A549 (cell line): ENCODE measurements at regions not wholly inside any gene's neighbourhood (a gene's known extent, or its start where the extent isn't known, plus 50 kb on each side); places are given as distances from the start of the nearest gene placed in this dataset.

Experiments
- ATAC-seq, 2 experiments: fragments of 200-7000 bp in 1 of 2; fragments of >200 bp in 1 of 2; cut with Nextera tagmentation in 1 of 2; cut with Tn5 transposase in 1 of 2; 3 replicates each; pipeline versions ENCODE4 v1.8.0 to v1.9.1; 2018 to 2020; ENCODE audit warnings: mild to moderate bottlenecking in 1 of 2, moderate library complexity in 1 of 2
- CTCF ChIA-PET: fragments of 300-600 bp; sonication (Branson Sonifier 250); formaldehyde crosslinking; extraction: SDS; loops from one replicate; lab custom pipeline; 2021; ENCODE audit warnings: antibody characterized with exemption, inconsistent platforms; lab: Yijun Ruan, JAX
- POLR2A ChIA-PET: fragments of 350-600 bp; formaldehyde crosslinking; extraction: SDS; loops from one replicate; lab custom pipeline; 2021; ENCODE audit warnings: antibody characterized with exemption, inconsistent platforms; lab: Yijun Ruan, JAX
- DNase-seq, 2 experiments: peaks; one replicate each; pipeline versions ENCODE4 v3.0.0 to v3.0.0-alpha.2; 2011 to 2016; ENCODE audit warnings: low read depth in 1 of 2, low spot score in 1 of 2
- FAIRE-seq: peaks from 2 replicates; lab custom pipeline; 2011; peaks lifted over from hg19 to GRCh38; lab: Jason Lieb, UNC
- H3K27ac ChIP-seq, 2 experiments: fragments of >200 bp; sonication (Bioruptor Twin); formaldehyde crosslinking; 3 replicates each; pipeline ENCODE4 v1.5.1; 2016 to 2017
- H3K4me1 ChIP-seq: fragments of >200 bp; sonication (Bioruptor Twin); formaldehyde crosslinking; 3 replicates; pipeline ENCODE4 v1.6.1; 2016
- H3K4me2 ChIP-seq: fragments of >200 bp; sonication (Bioruptor Twin); formaldehyde crosslinking; 3 replicates; pipeline ENCODE4 v1.6.1; 2016
- H3K4me3 ChIP-seq: fragments of >200 bp; sonication (Bioruptor Twin); formaldehyde crosslinking; 3 replicates; pipeline ENCODE4 v1.5.1; 2016
- H3K9me3 ChIP-seq: fragments of >200 bp; sonication (Bioruptor Twin); formaldehyde crosslinking; 3 replicates; pipeline ENCODE4 v1.6.1; 2016
- CEBPB ChIP-seq, 2 experiments: fragments of >200 bp in 1 of 2; sonication (Bioruptor Twin) in 1 of 2; formaldehyde crosslinking in 1 of 2; IDR thresholded peaks; 2 replicates each; pipeline ENCODE4 v1.6.1; 2012 to 2016
- CHD2 ChIP-seq: fragments of 150-350 bp; IDR thresholded peaks from 2 replicates; pipeline ENCODE4 v1.6.1; 2014; ENCODE audit warnings: low read length; ENCODE audit not compliant: partially characterized antibody
- CHD4 ChIP-seq: fragments of 200-600 bp; sonication (generic); IDR thresholded peaks from 2 replicates; pipeline ENCODE4 v1.6.1; 2016; ENCODE audit warnings: antibody characterized with exemption, mild to moderate bottlenecking, borderline replicate concordance
- EP300 ChIP-seq, 2 experiments: fragments of >200 bp; sonication (Bioruptor Twin); formaldehyde crosslinking; IDR thresholded peaks; 2 replicates in 1 of 2; 3 replicates in 1 of 2; pipeline ENCODE4 v1.6.1; 2016 to 2017
- ESRRA ChIP-seq: fragments of 150-350 bp; IDR thresholded peaks from 2 replicates; pipeline ENCODE4 v1.6.1; 2014; ENCODE audit warnings: mild to moderate bottlenecking, low read length, borderline replicate concordance
- FOSB ChIP-seq: fragments of 250-450 bp; sonication (Bioruptor Pico); IDR thresholded peaks from 2 replicates; pipeline ENCODE4 v1.5.0; 2020; ENCODE audit warnings: mild to moderate bottlenecking, moderate library complexity
- GATA3 ChIP-seq: IDR thresholded peaks from 2 replicates; pipeline ENCODE4 v1.6.1; 2012; ENCODE audit warnings: borderline replicate concordance
- HDAC2 ChIP-seq: fragments of 200-600 bp; sonication (generic); IDR thresholded peaks from 2 replicates; pipeline ENCODE4 v1.6.1; 2016
- HOXA7 ChIP-seq: fragments of 250-450 bp; sonication (Bioruptor Pico); IDR thresholded peaks from 2 replicates; pipeline ENCODE4 v1.5.0; 2020; ENCODE audit warnings: mild to moderate bottlenecking, moderate library complexity
- MYC ChIP-seq: IDR thresholded peaks from 2 replicates; pipeline ENCODE4 v1.6.1; 2012; ENCODE audit warnings: mild to moderate bottlenecking, inconsistent platforms, low read length, improper control_type of control experiment, borderline replicate concordance
- NPAS2 ChIP-seq: fragments of 250-450 bp; sonication (Bioruptor Pico); IDR thresholded peaks from 2 replicates; pipeline ENCODE4 v1.8.0; 2022; ENCODE audit warnings: mild to moderate bottlenecking, moderate library complexity, borderline replicate concordance
- RCOR1 ChIP-seq: fragments of 150-350 bp; IDR thresholded peaks from 2 replicates; pipeline ENCODE4 v1.6.1; 2014; ENCODE audit warnings: antibody characterized with exemption, low read length, low read depth
- SREBF2 ChIP-seq: fragments of 450-650 bp; IDR thresholded peaks from 2 replicates; pipeline ENCODE4 v1.6.1; 2014; ENCODE audit warnings: mild to moderate bottlenecking, moderate library complexity
- ZC3H11A ChIP-seq: fragments of 450-650 bp; IDR thresholded peaks from 2 replicates; pipeline ENCODE4 v1.6.1; 2014; ENCODE audit warnings: antibody characterized with exemption, mild to moderate bottlenecking
- ZFP36 ChIP-seq: fragments of 450-650 bp; IDR thresholded peaks from 2 replicates; pipeline ENCODE4 v1.6.1; 2014; ENCODE audit warnings: borderline replicate concordance; ENCODE audit not compliant: partially characterized antibody
- WGBS: methylation state at CpG from one replicate; pipeline ENCODE4 v1.1.6; 2017; ENCODE audit errors: missing lambda C conversion rate; 5-methylcytosine and 5-hydroxymethylcytosine counted together
- TF ChIP-seq, protein P1 (sequence below): fragments of >200 bp; sonication (Bioruptor Twin); formaldehyde crosslinking; IDR thresholded peaks from 2 replicates; pipeline ENCODE4 v1.6.1; 2016
- TF ChIP-seq, protein P2 (sequence below): IDR thresholded peaks from 2 replicates; pipeline ENCODE4 v1.6.1; 2012
- TF ChIP-seq, protein P3 (sequence below): fragments of >200 bp; sonication (Bioruptor Twin); formaldehyde crosslinking; IDR thresholded peaks from 3 replicates; pipeline ENCODE4 v1.5.1; 2016
- TF ChIP-seq, protein P4 (sequence below): fragments of >200 bp; sonication (Bioruptor Twin); formaldehyde crosslinking; IDR thresholded peaks from 3 replicates; pipeline ENCODE4 v1.6.1; 2016
- TF ChIP-seq, protein P5 (sequence below): fragments of 250-450 bp; sonication (Bioruptor Pico); IDR thresholded peaks from 2 replicates; pipeline ENCODE4 v1.5.0; 2021; ENCODE audit warnings: mild to moderate bottlenecking, moderate library complexity, borderline replicate concordance

DNA sequence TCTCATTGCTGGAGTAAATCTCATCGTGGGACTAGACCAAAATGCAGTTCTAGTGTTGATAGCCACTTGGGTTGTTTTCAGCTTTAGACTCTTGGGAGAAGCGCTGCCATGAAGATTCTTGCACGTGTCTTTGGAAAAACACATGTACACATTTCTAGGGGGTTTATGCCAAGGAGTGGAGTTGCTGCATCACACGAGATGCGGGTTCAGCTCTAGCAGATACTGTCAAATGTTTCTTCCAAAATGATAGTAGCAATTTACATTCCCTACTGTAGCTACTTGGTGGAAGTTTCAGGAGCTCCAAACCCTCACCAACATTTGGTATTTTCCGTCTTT lies 52.3 kb upstream of the CPLX2 start:
- TF ChIP-seq ZFP36 (no peak), ZC3H11A (no peak), CEBPB (IDR thresholded peaks at IDR 0.05) (no peak), MYC (no peak), HOXA7 (no peak), SREBF2 (no peak)
- TF ChIP-seq, protein P1, sequence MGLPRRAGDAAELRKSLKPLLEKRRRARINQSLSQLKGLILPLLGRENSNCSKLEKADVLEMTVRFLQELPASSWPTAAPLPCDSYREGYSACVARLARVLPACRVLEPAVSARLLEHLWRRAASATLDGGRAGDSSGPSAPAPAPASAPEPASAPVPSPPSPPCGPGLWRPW, result no peak
- TF ChIP-seq, protein P2, sequence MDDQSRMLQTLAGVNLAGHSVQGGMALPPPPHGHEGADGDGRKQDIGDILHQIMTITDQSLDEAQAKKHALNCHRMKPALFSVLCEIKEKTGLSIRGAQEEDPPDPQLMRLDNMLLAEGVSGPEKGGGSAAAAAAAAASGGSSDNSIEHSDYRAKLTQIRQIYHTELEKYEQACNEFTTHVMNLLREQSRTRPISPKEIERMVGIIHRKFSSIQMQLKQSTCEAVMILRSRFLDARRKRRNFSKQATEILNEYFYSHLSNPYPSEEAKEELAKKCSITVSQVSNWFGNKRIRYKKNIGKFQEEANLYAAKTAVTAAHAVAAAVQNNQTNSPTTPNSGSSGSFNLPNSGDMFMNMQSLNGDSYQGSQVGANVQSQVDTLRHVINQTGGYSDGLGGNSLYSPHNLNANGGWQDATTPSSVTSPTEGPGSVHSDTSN, result no peak
- DNase-seq (no peak), ATAC-seq (no peak), FAIRE-seq (no peak)
- POLR2A ChIA-PET, result no interaction called here
- Histone ChIP-seq H3K4me1 (peaks cover 52% of the 10 kb centered on the region), H3K27ac (peak overlapping the region in 1 of 2 experiments; percentile 80; a peak in 3 of 6 replicates), H3K9me3 (no peaks in the 10 kb centered on the region), H3K4me2 (no peak overlapping the region), H3K4me3 (no peak overlapping the region)
- 94% methylated on average over 6 of the region's 6 CpGs for WGBS
- CTCF ChIA-PET, result interaction anchor here (0.6 to 1.5 kb wide), 4 partner anchors 42 to 89 kb away, joined by 3 read pairs; partner anchors contain the start of gene CPLX2

DNA sequence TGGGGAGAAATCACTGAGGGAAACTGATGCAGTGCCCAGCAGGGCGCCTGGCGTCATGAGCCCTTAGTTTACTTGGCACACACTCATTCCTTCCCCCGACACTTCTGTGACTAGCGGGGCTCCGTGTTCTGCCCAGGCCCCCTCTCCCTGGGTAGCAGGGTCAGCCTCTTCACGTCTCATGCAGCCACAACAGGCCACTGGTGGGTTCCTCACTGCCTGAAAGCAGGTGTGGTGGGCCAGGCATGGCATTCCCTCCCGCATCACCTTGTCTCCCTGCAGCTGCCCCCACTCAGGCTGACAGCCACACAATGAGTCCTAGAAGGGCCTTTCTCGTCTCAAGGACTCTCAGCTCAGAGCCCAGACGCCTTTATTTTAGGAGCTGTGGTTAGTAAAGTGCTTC lies 51.1 kb upstream of the CPLX2 start:
- H3K27ac ChIP-seq, result peak overlapping the region; percentile 63 to 80; a peak in 5 of 6 replicates
- H3K4me1 ChIP-seq, result peaks cover 46% of the 10 kb centered on the region
- ChIA-PET CTCF (interaction anchor here (1.7 to 2.1 kb wide), 2 partner anchors 18 to 90 kb away, joined by 6 to 9 read pairs; no protein-coding TSS in a partner anchor), POLR2A (interaction anchor here (0.6 kb wide), 1 partner anchor 10 kb away, joined by 3 read pairs; no protein-coding TSS in a partner anchor)
- 93% methylated on average over 9 of the region's 9 CpGs for WGBS
- H3K9me3 ChIP-seq, result no peaks in the 10 kb centered on the region
- ATAC-seq (no peak), FAIRE-seq (no peak), DNase-seq (no peak)
- H3K4me3 ChIP-seq, result no peak overlapping the region
- no peak overlapping the region for H3K4me2 ChIP-seq
- no peak for TF ChIP-seq CHD4
- TF ChIP-seq EP300 (IDR thresholded peaks at IDR 0.05), result no peak
- no peak for TF ChIP-seq ZC3H11A
- no peak for TF ChIP-seq NPAS2 (CRISPR knock-in tag)
- TF ChIP-seq, protein P3, sequence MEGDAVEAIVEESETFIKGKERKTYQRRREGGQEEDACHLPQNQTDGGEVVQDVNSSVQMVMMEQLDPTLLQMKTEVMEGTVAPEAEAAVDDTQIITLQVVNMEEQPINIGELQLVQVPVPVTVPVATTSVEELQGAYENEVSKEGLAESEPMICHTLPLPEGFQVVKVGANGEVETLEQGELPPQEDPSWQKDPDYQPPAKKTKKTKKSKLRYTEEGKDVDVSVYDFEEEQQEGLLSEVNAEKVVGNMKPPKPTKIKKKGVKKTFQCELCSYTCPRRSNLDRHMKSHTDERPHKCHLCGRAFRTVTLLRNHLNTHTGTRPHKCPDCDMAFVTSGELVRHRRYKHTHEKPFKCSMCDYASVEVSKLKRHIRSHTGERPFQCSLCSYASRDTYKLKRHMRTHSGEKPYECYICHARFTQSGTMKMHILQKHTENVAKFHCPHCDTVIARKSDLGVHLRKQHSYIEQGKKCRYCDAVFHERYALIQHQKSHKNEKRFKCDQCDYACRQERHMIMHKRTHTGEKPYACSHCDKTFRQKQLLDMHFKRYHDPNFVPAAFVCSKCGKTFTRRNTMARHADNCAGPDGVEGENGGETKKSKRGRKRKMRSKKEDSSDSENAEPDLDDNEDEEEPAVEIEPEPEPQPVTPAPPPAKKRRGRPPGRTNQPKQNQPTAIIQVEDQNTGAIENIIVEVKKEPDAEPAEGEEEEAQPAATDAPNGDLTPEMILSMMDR, result no peak
- TF ChIP-seq, protein P4, sequence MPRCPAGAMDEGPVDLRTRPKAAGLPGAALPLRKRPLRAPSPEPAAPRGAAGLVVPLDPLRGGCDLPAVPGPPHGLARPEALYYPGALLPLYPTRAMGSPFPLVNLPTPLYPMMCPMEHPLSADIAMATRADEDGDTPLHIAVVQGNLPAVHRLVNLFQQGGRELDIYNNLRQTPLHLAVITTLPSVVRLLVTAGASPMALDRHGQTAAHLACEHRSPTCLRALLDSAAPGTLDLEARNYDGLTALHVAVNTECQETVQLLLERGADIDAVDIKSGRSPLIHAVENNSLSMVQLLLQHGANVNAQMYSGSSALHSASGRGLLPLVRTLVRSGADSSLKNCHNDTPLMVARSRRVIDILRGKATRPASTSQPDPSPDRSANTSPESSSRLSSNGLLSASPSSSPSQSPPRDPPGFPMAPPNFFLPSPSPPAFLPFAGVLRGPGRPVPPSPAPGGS, result no peak
- TF ChIP-seq, protein P5, sequence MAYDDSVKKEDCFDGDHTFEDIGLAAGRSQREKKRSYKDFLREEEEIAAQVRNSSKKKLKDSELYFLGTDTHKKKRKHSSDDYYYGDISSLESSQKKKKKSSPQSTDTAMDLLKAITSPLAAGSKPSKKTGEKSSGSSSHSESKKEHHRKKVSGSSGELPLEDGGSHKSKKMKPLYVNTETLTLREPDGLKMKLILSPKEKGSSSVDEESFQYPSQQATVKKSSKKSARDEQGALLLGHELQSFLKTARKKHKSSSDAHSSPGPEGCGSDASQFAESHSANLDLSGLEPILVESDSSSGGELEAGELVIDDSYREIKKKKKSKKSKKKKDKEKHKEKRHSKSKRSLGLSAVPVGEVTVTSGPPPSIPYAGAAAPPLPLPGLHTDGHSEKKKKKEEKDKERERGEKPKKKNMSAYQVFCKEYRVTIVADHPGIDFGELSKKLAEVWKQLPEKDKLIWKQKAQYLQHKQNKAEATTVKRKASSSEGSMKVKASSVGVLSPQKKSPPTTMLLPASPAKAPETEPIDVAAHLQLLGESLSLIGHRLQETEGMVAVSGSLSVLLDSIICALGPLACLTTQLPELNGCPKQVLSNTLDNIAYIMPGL, result no peak
- no peak for TF ChIP-seq RCOR1
- no peak for TF ChIP-seq ESRRA
- no peak for TF ChIP-seq GATA3
- no peak for TF ChIP-seq HDAC2
- TF ChIP-seq FOSB (CRISPR knock-in tag), result no peak
- TF ChIP-seq CHD2, result no peak
